ENCODE measurements at regions not wholly inside any gene's neighbourhood (a gene's known extent, or its start where the extent isn't known, plus 50 kb on each side); places are given as distances from the start of the nearest gene placed in this dataset.

- TF ChIP-seq CTCF (conservative IDR thresholded peaks at IDR 0.05) = no peak
- no peak for TF ChIP-seq ZFX (IDR thresholded peaks at IDR 0.05)
Measured at GRCh38 chr6:74671558-74672025, 534.3 kb downstream of the COL12A1 start.
